ENCODE measurements at regions not wholly inside any gene's neighbourhood (a gene's known extent, or its start where the extent isn't known, plus 50 kb on each side); places are given as distances from the start of the nearest gene placed in this dataset.

DNA sequence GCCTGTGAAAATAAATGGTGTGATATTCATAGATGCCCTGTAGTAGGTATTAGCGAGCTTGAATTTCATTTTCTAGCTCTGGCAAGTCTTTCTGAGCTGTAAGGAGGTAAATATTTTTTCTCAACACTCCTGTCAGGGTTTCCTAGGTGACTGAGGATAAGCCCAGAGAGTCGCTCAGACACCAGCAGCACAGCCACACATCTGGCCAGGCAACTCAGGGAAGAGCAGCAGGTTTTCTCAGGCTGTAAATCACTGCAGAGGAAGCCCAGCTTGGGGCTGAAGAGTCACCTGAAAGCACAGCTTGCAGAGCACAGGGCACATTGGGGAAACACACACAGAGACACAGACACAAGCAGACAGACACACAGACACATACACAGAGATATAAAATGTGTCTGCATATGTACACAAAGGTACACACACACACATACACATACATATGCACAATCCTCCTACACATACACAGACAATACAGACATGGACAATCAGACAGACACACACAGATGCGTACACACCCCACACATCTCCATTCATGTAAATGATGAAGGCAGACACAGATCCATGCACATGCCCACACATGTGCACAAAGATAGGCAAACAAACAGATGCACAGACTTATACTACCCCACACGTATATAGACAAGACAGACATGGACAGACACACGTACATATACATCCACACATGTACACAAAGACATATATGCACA lies 232.0 kb upstream of the TMTC1 start:
- dilution Hi-C loops (cut with HindIII; ENCODE audit: low sequenced_read_pairs, unreplicated experiment) (no loop called here), in situ Hi-C loops (cut with MboI; ENCODE audit: low sequenced_read_pairs) (no loop called here), intact Hi-C loops (cut with micrococcal nuclease) (no loop called here)
- no peak overlapping the region for H2BK120ac ChIP-seq (ENCODE audit: low read depth, low read length)
- POLR2A ChIA-PET (ENCODE audit: unreplicated experiment), result no interaction called here
- no peak overlapping the region for H3K23ac ChIP-seq (ENCODE audit: low read depth, low read length)
- H3K79me1 ChIP-seq (ENCODE audit: low read depth in 1 of 2, low read length in 2 of 2), result no peaks in the 10 kb centered on the region
- H3K36me3 ChIP-seq (ENCODE audit: control insufficient read depth, insufficient read depth, low read length), result no peaks in the 10 kb centered on the region
- H2BK20ac ChIP-seq (ENCODE audit: low read depth, low read length), result no peak overlapping the region
- DNase-seq (no peak), ATAC-seq (ENCODE audit: low read depth) (no peak)
- H3K9me3 ChIP-seq (ENCODE audit: control insufficient read depth, insufficient read depth, low read length), result no peaks in the 10 kb centered on the region
- H3K4me1 ChIP-seq (ENCODE audit: control insufficient read depth, insufficient read depth, low read length), result peaks cover 2% of the 10 kb centered on the region
- no peaks in the 10 kb centered on the region; the same call in 1 of the 2 replicates for H3K27me3 ChIP-seq (ENCODE audit: control insufficient read depth, insufficient read depth, low read length)
- H3K4me2 ChIP-seq (ENCODE audit: low read depth, low read length), result no peak overlapping the region
- CTCF ChIA-PET, result no interaction called here
- no peak overlapping the region for H3K14ac ChIP-seq (replicated peaks; ENCODE audit: low read depth, low read length)
- H3K27ac ChIP-seq (ENCODE audit: insufficient read depth, low read length), result no peak overlapping the region
- H3K4me3 ChIP-seq (ENCODE audit: insufficient read depth, low read depth, low read length), result no peak overlapping the region
- WGBS, 2 experiments (ENCODE audit: extremely low coverage in 2 of 2, insufficient read length in 1 of 2), result 74% methylated on average over 4 of the region's 5 CpGs; no CpG with 5 or more reads in 1 of the 2 experiments
- H3K9ac ChIP-seq (ENCODE audit: low read depth, low read length), result no peak overlapping the region
- no peak overlapping the region for H2AFZ ChIP-seq (replicated peaks; ENCODE audit: low read length, poor library complexity)
- no peak overlapping the region for H4K5ac ChIP-seq (ENCODE audit: low read depth, low read length)
- no peak overlapping the region for H3K56ac ChIP-seq (ENCODE audit: extremely low read depth, insufficient read depth, low read length)
- no peak overlapping the region for H4K8ac ChIP-seq (ENCODE audit: low read depth in 2 of 2, low read length in 2 of 2)
- no peak overlapping the region for H2BK5ac ChIP-seq (ENCODE audit: low read depth, low read length, poor library complexity, severe bottlenecking)
- H4K91ac ChIP-seq (ENCODE audit: insufficient read depth, low read depth, low read length), result no peak overlapping the region
- no peak overlapping the region for H3K4ac ChIP-seq (ENCODE audit: low read depth, low read length)
- H2AK9ac ChIP-seq (replicated peaks; ENCODE audit: low read depth, low read length, poor library complexity), result no peak overlapping the region
- H2AK5ac ChIP-seq (ENCODE audit: low read depth, low read length), result no peak overlapping the region
- H3K18ac ChIP-seq (ENCODE audit: low read depth, low read length), result no peak overlapping the region
- TF ChIP-seq, protein P1, sequence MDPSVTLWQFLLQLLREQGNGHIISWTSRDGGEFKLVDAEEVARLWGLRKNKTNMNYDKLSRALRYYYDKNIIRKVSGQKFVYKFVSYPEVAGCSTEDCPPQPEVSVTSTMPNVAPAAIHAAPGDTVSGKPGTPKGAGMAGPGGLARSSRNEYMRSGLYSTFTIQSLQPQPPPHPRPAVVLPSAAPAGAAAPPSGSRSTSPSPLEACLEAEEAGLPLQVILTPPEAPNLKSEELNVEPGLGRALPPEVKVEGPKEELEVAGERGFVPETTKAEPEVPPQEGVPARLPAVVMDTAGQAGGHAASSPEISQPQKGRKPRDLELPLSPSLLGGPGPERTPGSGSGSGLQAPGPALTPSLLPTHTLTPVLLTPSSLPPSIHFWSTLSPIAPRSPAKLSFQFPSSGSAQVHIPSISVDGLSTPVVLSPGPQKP (IDR thresholded peaks at IDR 0.05; ENCODE audit: borderline replicate concordance, low read depth, low read length), result no peak
- TF ChIP-seq, protein P2, sequence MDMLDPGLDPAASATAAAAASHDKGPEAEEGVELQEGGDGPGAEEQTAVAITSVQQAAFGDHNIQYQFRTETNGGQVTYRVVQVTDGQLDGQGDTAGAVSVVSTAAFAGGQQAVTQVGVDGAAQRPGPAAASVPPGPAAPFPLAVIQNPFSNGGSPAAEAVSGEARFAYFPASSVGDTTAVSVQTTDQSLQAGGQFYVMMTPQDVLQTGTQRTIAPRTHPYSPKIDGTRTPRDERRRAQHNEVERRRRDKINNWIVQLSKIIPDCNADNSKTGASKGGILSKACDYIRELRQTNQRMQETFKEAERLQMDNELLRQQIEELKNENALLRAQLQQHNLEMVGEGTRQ (IDR thresholded peaks at IDR 0.05; ENCODE audit: low read depth, low read length), result no peak
- no peak for TF ChIP-seq SMC3 (IDR thresholded peaks at IDR 0.05; ENCODE audit: low read depth, low read length)
- TF ChIP-seq RFX5 (IDR thresholded peaks at IDR 0.05; ENCODE audit: low read depth, low read length), result no peak
- no peak for TF ChIP-seq MAFK (IDR thresholded peaks at IDR 0.05; ENCODE audit: low read depth, low read length)
- TF ChIP-seq MXI1 (IDR thresholded peaks at IDR 0.05; ENCODE audit: borderline replicate concordance, low read depth, low read length), result no peak
- no peak overlapping the region for H2BK15ac ChIP-seq (ENCODE audit: low read depth, low read length)
- no peaks in the 10 kb centered on the region for H4K20me1 ChIP-seq (ENCODE audit: insufficient read depth, low read length)
- no peaks in the 10 kb centered on the region for H3K9me1 ChIP-seq (ENCODE audit: insufficient read depth, low read length)
- no TSS peak for BruUV-seq (replicated peaks)
